ENCODE measurements at regions not wholly inside any gene's neighbourhood (a gene's known extent, or its start where the extent isn't known, plus 50 kb on each side); places are given as distances from the start of the nearest gene placed in this dataset.
A peak's percentile ranks its signal among the peaks of the same experiment; 100 is the strongest.
"Not testable (repeated sequence)": the region's sequence is repeated elsewhere in the genome, so short reads cannot be mapped to it uniquely, and the experiment has no call there.

DNA sequence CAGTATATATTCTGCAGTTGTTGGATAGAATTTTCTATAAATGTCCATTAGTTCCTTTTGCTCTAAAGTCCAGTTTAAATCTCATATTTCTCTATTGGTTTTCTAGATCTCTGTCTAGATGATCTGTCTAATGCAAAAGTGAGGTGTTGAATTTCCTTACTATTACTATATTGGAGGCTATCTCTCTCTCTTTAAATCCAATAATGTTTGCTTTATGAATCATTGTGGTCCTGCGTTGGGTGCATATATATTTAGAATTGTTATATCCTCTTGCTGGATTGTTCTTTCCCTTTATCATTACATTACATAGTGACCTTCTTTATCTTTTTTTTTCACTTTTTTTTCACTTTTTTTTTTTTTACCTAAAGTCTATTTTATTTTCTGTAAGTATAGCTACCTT is 208.5 kb upstream of the ASCC3 start:
- intact Hi-C loops (cut with DNase I): no loop called here
- DNase-seq (no peak), ATAC-seq (ENCODE audit: poor library complexity) (no peak)

DNA sequence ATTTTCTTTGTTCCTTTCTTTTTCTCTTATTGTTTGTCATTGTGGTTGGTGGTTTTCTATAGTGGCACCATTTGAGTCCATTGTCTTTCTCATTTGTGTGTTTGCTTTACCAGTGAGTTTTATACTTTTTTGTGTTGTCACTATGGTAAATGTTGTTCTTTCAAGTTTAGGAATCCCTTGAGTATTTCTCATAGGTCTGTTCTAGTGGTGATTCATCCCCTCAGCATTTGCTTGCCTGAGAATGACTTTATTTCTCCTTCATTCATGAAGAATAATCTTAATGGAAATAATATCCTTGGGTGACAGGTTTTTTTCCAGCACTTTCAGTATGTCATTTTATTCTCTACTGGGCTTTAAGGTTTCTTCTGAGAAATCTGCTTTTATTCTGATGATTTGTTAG is 209.2 kb upstream of the ASCC3 start:
- intact Hi-C loops (cut with DNase I): no loop called here
- ATAC-seq (ENCODE audit: poor library complexity) (no peak), DNase-seq (no peak)

DNA sequence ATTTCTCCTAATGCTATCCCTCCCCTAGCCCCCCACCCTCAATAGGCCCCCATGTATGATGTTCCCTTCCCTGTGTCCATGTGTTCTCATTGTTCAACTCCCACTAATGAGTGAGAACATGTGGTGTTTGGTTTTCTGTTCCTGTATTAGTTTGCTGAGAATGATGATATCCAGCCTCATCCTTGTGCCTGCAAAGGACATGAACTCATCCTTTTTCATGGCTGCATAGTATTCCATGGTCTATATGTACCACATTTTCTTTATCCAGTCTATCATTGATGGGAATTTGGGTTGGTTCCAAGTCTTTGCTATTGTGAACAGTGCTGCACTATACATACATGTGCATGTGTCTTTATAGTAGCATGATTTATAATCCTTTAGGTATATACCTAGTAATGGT is 217.5 kb upstream of the ASCC3 start:
- DNase-seq; ATAC-seq (ENCODE audit: poor library complexity); intact Hi-C loops (cut with DNase I): not testable (repeated sequence)

DNA sequence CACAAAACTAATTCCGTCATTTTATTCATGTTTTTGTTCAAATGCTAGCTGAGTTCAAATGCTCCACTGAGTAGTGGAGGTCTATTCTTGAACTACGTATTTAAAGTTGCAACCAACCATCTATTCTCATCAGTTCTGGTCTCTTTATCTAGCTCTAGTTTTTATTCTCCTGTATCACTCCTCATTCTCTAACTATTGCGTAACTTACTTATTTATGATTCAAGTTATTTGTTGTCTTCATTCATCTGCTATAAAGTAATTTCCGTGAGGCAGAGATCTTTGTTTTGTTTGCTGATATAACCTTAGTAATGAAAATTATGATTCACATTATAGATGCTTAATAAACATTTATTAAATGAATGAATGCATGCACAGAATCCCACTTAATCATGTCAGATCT is 221.6 kb upstream of the ASCC3 start:
- intact Hi-C loops (cut with DNase I): no loop called here
- no peak for DNase-seq
- ATAC-seq (ENCODE audit: poor library complexity): no peak

DNA sequence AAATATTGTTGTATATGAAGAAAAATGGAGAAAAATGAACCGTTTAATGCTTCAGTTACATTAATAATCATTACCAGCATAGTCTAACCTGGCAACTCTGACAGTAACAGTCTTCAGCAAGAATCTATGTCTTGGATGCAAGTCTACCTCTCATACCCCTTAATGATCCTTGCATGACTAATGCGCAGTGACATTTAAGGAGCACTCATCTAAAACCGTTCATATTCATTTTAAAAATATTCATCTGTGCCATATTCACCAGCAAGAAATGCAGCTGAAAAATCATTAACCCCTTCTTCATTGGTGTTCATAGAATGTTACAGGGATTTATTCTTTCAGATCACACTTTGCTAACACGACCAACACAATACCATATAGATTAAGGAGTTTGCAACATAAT is 227.2 kb upstream of the ASCC3 start:
- DNase-seq: no peak
- intact Hi-C loops (cut with DNase I): no loop called here
- ATAC-seq (ENCODE audit: poor library complexity): no peak

DNA sequence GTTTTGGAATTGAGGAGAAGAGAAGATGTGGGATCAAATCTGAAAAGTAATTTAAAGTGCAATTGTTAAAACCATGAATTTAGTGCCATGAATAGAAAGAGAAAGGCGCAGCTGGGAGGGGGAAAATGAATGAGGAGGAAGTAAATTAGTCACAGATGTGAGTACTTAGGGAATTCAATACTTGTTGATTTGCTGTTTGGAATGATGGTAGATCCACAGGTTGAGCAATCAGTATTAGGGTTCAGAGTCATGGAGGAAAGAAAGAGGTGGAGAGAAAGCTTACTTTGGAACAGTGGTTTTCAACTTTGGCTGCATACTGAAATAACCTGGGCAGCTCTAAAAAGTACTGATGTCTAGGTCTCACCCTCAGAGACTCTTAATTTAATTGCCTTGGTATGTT is 229.7 kb upstream of the ASCC3 start:
- ATAC-seq (ENCODE audit: poor library complexity): no peak
- intact Hi-C loops (cut with DNase I): no loop called here
- DNase-seq: no peak

DNA sequence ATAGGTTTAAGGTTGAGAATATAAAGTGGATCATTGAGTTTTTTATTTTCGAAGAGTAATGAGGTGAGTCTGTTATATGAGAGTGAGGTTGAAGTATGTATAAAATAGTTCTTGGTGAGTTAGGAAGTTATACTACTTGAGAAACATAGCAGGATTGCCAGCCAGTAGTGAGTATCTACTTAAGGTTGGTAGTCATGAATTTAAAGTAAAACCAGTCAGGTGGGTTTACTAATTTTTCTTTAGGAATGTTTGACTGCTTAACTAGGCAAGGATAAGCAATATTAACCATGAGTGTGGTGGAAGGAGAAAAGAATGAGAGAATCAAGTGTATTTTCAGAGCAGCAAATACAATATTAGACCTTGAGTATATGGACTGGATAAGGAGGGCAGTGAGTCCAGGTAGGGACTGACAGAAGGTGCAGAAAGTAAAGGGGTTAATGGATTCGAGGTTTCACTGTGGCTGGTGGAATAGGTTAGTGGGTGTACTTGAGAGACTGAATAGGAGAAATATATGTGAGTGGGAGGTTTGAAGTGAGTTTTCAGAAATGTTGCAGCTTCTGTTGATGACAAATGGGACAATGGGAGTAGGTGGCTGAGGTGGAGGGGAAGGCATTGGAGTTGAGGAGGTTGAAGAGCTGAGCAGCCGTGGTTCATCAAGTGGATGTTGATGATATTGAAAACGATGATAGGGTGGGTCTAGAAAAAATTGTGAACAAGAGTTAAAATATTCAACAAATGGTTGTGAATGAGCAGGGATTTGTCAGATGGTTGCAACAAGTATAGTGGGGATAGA is 232.5 kb upstream of the ASCC3 start:
- DNase-seq (no peak), ATAC-seq (ENCODE audit: poor library complexity) (no peak)
- intact Hi-C loops (cut with DNase I): no loop called here

DNA sequence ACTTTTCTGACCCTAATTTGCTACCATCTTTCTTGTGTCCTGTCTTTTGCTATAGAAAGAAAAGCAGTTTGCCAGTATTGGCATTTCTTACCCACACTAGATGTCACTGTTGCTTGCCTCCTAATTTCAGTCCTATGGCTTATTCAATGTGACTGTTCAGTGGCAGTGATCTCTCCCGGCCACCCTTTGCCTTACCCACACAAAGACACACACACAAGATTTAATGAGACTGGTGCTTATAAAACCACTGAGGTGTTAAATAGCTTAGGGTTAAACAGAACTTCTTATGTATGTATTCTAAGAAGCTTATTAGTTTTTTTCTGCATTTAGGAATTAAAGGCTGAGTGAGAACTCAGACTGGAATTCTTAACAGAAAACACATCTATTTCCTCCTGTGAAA is 233.6 kb upstream of the ASCC3 start:
- ATAC-seq (ENCODE audit: poor library complexity) (peak; percentile 59), DNase-seq (no peak)
- intact Hi-C loops (cut with DNase I): no loop called here

DNA sequence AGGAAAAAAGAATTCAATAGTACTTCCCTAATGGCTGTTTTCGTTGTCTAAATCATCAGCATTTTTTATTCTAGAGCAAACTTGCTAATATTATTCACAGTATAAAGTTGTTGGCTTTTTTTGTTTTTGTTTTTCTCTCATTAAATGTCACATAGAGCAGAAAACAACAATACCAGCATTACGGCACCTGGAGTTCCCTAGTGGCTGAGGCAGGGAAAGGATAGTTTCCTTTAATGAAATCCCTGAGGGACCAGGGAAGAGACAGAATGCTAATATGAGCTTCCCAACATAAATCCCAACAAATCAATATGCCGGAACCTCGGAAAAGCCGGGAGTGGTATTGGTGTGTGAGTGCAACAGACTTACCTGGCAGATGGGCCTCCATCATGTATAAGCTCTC is 235.2 kb upstream of the ASCC3 start:
- no peak for DNase-seq
- intact Hi-C loops (cut with DNase I): no loop called here

DNA sequence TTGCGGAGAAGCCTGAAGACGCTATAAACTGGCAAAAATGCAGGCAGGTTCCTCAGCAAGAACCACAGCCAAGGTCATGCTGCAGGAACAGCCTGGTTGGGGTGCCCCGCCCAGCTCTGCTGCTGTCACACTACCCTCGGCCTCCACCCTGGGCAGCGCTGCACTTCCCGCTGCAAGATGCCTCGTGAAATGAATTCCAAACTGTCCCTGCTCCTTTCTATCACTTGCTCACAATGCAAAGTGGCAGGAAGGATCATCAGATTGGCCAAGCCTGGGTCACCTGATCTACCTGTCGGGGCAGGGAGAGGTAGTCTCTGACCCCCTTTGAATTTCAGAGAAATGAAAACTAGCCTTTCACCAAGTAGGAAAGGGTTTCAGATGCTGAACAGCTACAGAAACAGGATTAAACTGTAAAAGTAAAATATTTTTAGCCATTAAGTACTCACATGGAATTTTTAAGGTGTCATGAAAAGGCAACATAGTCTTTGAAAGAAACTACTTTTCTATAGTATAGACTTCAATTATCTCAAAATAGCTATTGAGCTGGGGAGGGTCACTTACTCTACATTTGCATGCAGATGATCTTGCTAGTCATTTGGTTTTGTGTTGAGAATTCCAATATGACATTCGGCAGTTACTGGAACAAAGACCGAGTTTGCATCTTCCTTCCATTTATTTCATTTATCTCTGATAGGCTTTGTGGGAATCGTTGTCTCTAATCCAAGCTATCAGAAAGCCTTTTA is 236.4 kb upstream of the ASCC3 start:
- no peak for ATAC-seq (ENCODE audit: poor library complexity)
- intact Hi-C loops (cut with DNase I): no loop called here
- peak; percentile 35 for DNase-seq

More for the DNA sequence above, 235.2 kb upstream of the ASCC3 start:
- no peak for ATAC-seq (ENCODE audit: poor library complexity)

DNA sequence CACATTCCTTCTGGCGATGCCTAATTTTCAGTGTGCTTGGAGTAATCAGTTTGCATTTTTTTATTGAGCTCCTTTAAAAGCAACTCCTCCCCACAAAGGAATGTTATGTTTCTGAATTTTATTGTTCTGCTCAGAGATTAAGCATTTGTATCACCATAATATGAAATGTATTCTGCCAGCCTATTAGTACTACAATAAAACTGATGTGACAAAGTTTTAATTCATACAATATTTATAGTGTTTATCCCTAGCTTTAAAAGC is 236.9 kb upstream of the ASCC3 start:
- intact Hi-C loops (cut with DNase I): no loop called here
- no peak for DNase-seq
- no peak for ATAC-seq (ENCODE audit: poor library complexity)

DNA sequence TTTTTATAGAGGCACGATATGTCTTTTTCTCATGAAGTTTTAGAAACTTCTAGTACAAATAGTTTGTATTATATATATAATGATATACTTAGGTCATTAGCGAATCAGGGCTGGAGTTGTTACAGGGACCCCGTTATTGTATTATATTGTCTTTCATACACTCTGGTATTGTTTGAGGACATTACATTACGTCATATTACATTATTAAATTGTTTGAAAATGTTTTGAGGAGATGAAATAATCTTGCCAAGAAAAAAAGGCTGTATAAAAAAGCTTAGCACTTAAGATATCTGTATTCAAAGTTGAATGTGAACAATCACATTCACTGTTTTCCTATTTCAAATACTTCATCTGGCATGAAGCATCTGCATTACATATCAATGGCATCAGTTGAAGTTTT is 239.6 kb upstream of the ASCC3 start:
- intact Hi-C loops (cut with DNase I): no loop called here
- ATAC-seq (ENCODE audit: poor library complexity): no peak
- DNase-seq: no peak

DNA sequence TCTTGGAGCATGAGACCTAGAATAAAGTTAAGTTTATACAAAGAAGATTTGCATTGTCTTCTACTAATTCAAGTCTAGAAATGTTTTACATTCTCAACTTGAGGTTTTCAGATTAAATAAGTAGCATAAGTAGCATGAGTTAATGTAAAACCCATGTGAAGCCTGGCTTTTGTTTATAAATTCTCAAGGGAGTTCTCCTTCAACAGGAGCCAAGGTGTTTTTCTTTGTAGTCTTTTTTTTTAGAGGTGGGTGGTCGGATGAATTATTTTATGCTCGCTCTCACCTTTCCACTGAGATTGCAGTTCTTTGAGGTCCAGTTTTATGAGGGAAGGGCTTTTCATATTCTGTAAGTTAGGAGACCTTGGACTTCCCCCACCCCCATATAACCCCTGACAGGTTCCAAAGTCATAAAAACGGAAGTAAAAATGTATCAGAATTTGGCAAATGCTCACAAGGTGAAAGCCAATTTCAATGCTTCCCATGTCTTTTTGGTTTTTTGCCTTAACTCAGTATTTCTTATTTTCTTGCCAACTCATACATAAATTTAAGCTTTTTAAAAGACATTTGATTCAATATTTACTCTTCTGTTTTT is 244.3 kb upstream of the ASCC3 start:
- no peak for DNase-seq
- no peak for ATAC-seq (ENCODE audit: poor library complexity)

DNA sequence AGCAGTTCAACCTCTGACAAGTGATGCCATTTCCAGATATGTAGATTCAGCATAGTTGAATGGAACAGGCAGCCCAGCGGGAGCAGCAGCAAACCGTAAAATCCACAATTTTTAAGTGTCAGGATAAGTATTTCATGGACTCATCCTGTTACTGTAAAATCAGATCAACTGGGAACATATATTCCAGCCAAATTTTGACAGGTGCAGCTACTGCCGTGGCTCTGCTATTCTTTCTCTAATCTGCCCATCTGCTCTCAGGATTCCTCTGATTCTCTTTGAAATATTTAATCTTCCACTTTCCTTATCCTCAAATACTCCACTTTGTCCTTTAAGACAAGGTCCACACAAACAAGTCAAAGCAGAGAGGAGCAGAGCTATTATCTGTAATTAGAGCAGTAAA is 245.4 kb upstream of the ASCC3 start:
- ATAC-seq (ENCODE audit: poor library complexity) (no peak), DNase-seq (no peak)
- intact Hi-C loops (cut with DNase I): no loop called here

More for the DNA sequence above, 244.3 kb upstream of the ASCC3 start:
- intact Hi-C loops (cut with DNase I): no loop called here

DNA sequence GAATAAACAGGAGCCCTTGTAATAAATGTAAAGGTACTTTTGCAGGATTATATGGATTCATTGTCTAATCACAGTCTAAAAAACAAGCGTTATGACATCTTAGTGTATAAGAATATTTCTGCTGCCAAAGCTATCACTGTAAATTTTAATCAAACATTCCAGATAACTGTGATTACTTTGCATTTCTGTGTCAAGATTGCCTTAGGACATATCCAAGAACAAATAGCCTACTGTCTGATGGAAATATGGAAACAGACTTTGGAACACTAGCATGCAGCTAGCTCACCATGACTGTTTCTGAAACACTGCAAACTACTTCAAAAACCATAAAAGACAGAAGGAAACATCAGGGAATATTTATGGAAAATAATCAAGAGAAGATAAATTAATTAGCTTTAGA is 248.7 kb upstream of the ASCC3 start:
- intact Hi-C loops (cut with DNase I): no loop called here
- no peak for ATAC-seq (ENCODE audit: poor library complexity)
- DNase-seq: no peak

DNA sequence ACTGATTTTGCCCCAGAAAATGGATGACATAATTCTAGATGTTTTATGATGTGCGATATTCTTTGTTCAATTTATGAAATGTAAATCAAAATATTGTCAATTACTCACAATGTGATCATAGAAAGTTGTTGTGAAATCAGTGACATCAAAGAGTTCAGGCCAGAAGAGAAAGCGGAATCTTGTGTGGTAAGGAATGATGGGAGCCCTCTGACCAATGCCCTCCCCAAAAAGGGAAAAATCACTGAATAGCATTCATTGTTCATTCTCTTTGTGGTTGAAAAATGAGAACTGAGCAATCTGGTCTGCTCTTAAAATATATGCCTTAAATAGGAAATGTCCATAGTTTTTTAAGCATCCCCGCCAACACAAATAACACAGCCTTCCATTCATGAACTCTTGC is 247.1 kb upstream of the GRIK2 start:
- ATAC-seq (ENCODE audit: poor library complexity) (no peak), DNase-seq (no peak)
- intact Hi-C loops (cut with DNase I): no loop called here

DNA sequence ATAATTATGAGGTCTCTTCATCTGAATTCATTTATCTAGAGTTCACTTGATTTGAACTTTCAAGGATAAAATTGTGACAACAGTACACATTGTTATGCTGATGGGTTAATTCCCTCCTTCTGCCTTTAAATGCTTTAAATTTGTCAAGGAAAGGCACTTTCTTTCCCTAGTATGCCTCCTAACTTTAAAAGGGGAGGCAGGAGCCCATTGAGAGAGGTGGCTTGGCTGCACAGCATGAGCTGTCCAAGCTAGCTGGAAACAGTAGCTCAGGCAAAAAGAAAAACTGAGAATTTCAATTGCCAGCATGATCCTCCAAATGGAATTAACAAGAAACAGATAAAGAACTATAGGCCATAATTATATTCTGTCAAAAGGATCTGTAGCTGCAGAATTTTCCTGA is 243.3 kb upstream of the GRIK2 start:
- ATAC-seq (ENCODE audit: poor library complexity) (no peak), DNase-seq (no peak)
- intact Hi-C loops (cut with DNase I): no loop called here

DNA sequence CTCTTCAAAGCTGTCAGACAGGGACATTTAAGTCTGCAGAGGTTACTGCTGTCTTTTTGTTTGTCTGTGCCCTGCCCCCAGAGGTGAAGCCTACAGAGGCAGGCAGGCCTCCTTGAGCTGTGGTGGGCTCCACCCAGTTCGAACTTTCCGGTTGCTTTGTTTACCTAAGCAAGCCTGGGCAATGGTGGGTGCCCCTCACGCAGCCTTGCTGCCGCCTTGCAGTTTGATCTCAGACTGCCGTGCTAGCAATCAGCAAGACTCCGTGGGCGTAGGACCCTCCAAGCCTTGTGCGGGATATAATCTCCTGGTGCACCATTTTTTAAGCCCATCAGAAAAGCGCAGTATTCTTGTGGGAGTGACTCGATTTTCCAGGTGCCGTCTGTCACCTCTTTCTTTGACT is 235.9 kb upstream of the GRIK2 start:
- intact Hi-C loops (cut with DNase I); DNase-seq; ATAC-seq (ENCODE audit: poor library complexity): not testable (repeated sequence)

DNA sequence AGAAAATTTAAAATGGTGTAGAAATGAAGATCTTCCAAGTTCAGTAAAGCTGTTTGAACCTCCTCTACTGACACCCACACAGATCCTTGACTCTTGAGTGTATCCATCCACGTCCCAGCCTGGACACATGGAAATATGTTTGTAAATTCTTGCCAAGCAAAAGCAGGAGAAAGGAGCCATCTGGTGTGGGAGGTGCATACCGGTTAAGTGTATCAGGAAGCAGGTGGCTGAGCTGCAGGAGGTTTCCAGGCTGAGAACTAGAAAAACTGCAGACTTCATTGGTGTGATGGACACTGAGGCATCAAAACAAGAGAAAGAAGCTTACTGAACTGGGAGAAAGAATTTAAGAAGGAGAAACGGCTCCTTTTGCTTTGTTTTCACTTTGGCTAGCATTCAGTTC is 229.9 kb upstream of the GRIK2 start:
- no peak for ATAC-seq (ENCODE audit: poor library complexity)
- intact Hi-C loops (cut with DNase I): no loop called here
- DNase-seq: no peak

DNA sequence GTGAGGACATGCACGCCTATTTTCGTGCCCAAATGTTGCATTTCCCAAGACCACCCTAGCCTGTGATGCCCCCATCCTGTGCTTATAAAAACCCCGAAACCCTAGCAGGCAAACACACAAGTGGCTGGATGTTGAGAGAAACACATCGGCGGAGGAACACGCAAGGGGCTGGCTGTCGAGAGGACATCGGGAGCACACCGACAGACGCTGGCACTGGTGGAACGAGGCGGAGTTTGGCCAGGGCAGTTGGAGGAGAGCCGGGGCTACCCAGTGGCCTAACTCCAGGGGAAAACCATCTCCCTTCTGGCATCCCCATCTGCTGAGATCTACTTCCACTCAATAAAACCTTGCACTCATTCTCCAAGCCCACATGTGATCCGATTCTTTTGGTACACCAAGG is 225.9 kb upstream of the GRIK2 start:
- ATAC-seq (ENCODE audit: poor library complexity) (no peak), DNase-seq (peak; percentile 34)
- intact Hi-C loops (cut with DNase I): no loop called here

Measured in Right ventricle myocardium superior (tissue), 1 donor.